ENCODE measurements at regions not wholly inside any gene's neighbourhood (a gene's known extent, or its start where the extent isn't known, plus 50 kb on each side); places are given as distances from the start of the nearest gene placed in this dataset.

DNA sequence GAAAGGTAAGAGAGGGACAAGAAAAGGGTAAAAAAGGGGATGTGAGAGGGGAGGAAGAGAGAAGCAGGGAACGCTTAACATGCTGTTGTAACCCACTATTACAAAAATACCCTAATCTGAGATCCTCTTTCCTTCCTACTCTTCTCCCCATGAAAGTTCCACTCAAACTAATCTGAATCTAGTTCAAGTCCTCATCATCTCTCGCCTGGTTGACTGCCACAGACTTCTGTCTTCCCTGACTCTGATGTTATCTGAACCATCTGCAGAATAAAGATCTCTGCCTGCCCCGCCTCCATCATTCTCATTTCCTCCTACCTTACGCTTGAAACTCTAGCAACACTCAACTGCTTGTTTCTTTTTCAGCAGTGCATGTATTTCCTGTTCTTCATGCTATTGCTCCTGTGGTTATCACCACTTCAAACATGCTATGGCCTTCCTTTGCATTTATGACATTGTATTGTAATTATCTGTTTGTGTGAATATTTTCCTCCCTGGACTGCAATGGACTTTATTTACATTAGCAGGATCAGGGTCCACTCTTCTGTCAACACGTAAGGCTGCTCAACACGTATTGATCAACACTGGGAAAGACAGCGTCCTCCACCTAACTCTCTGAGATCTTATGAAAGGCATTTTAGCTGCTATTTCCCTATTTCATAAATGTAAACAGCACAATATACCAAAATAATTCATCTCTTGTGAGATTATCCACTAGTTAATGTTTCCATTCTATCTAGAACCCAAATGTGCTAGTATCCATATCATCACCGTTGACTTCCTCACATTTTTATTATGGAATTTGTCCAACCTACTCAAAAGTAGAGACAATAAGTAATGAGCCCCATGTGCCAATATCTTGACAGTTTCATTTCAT is 215.5 kb upstream of the USP25 start:
- Mint-ChIP-seq H3K4me1 (ENCODE audit: low read depth) (peaks cover 29% of the 10 kb centered on the region), H3K9me3 (peaks cover 5% of the 10 kb centered on the region), H3K27me3 (ENCODE audit: low read depth) (no peaks in the 10 kb centered on the region), H3K36me3 (ENCODE audit: insufficient read depth) (no peaks in the 10 kb centered on the region), H3K4me3 (peak overlapping the region; percentile 56)
- ATAC-seq (peak; percentile 96 to 99), DNase-seq (peak; percentile 33)

DNA sequence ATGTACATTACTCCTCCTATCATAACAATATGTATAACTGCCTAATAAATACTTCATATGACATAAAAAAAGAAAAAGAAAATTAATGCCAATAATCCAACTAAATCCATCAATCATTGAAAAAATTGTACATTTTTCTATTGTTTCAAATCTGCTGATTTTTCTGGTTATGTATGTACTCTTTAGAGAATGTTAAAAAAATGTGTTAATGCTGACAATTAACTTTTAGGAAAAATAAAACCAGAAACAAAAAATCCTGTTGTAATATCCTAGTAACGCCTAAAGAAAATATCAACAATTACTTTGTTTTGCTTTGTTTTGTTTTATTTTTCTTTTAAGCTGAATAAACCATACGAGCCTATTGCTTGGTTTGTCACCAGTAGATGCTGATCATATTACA is 213.9 kb upstream of the USP25 start:
- H3K4me1 Mint-ChIP-seq (ENCODE audit: low read depth), result peaks cover 37% of the 10 kb centered on the region
- peaks cover 5% of the 10 kb centered on the region for H3K9me3 Mint-ChIP-seq
- DNase-seq (no peak), ATAC-seq (no peak)
- H3K27me3 Mint-ChIP-seq (ENCODE audit: low read depth), result no peaks in the 10 kb centered on the region
- H3K36me3 Mint-ChIP-seq (ENCODE audit: insufficient read depth), result no peaks in the 10 kb centered on the region
- no peak overlapping the region for H3K4me3 Mint-ChIP-seq

- DNase-seq (no peak), ATAC-seq (no peak)
- Mint-ChIP-seq H3K4me1 (ENCODE audit: low read depth) (peaks cover 39% of the 10 kb centered on the region), H3K27me3 (ENCODE audit: low read depth) (no peaks in the 10 kb centered on the region), H3K4me3 (no peak overlapping the region), H3K36me3 (ENCODE audit: insufficient read depth) (no peaks in the 10 kb centered on the region), H3K9me3 (peaks cover 5% of the 10 kb centered on the region)
Observed at GRCh38 chr21:15517394-15517793, 212.4 kb upstream of the USP25 start.

DNA sequence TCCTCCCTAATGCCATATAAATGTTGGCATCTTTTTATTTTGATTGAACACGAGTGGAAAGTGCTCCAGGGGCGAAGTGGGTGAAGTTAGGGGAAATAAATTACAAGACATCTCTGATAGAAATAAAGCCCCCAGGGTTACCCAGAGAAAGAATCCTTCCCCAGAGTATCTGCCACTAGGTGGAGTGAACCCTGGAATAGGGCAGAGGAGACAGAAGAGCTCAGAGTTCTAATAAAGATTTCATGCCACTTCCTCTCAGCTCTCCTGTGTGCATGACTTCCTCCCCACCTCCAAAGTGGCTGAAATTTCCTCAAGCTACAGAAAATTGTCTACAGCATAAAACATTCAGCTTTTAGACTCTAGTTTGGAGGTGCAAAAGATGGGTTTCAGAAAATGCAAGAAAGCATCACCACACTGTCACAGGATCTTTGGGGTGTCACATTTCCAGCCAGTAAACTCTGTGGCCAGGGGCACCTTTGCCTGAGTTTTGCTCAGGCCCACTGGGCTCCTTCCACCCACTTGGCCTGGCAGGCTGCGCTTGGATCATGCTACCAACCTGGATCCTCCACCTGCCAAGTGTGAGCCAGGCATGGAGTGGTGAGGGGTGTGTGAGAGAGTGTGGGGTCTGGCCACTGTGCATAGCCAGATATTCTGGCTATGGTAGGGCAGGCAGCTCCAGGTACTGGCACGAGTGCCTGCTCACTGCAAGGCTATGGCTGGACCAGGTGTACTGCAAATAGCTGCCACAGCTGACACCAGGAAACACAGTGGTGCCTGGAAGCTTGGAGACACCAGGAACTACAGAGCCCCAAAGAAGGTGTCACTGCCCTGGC is 208.8 kb upstream of the USP25 start:
- Mint-ChIP-seq H3K4me3 (no peak overlapping the region), H3K36me3 (ENCODE audit: insufficient read depth) (no peaks in the 10 kb centered on the region), H3K27me3 (ENCODE audit: low read depth) (no peaks in the 10 kb centered on the region), H3K9me3 (peaks cover 5% of the 10 kb centered on the region), H3K4me1 (ENCODE audit: low read depth) (peaks cover 30% of the 10 kb centered on the region)
- no peak for DNase-seq
- ATAC-seq, result no peak

DNA sequence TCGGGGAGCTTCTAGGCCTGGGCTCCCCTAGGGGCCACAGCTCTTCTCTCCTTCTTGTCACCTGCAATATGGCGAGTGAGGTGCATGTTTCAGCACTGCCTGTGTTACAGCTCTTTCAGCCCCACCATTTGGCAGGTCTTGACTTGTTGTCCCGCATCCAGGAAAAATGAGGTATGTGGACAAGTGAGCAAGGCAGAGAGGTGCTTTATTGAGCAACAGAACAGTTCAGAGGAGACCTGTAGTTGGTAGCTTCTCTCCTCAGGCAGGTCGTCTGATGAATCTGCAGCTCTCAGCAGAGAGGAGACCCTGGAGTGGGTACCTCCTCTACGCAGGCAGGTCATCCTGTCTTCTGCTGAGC is 208.2 kb upstream of the USP25 start:
- DNase-seq (no peak), ATAC-seq (no peak)
- H3K9me3 Mint-ChIP-seq, result peaks cover 5% of the 10 kb centered on the region
- peaks cover 35% of the 10 kb centered on the region for H3K4me1 Mint-ChIP-seq (ENCODE audit: low read depth)
- no peaks in the 10 kb centered on the region for H3K36me3 Mint-ChIP-seq (ENCODE audit: insufficient read depth)
- H3K27me3 Mint-ChIP-seq (ENCODE audit: low read depth), result no peaks in the 10 kb centered on the region
- H3K4me3 Mint-ChIP-seq, result no peak overlapping the region

- H3K36me3 Mint-ChIP-seq (ENCODE audit: insufficient read depth), result no peaks in the 10 kb centered on the region
- H3K27me3 Mint-ChIP-seq (ENCODE audit: low read depth), result no peaks in the 10 kb centered on the region
- H3K4me3 Mint-ChIP-seq, result no peak overlapping the region
- H3K4me1 Mint-ChIP-seq (ENCODE audit: low read depth), result peaks cover 40% of the 10 kb centered on the region
- no peak for ATAC-seq
- H3K9me3 Mint-ChIP-seq, result peaks cover 5% of the 10 kb centered on the region
- no peak for DNase-seq
Observed at GRCh38 chr21:15522148-15522547, 207.6 kb upstream of the USP25 start.

- peak in 1 of 2 donors; percentile 38 for ATAC-seq
- Mint-ChIP-seq H3K36me3 (ENCODE audit: insufficient read depth) (no peaks in the 10 kb centered on the region), H3K4me1 (ENCODE audit: low read depth) (peaks cover 40% of the 10 kb centered on the region), H3K9me3 (no peaks in the 10 kb centered on the region), H3K27me3 (ENCODE audit: low read depth) (no peaks in the 10 kb centered on the region), H3K4me3 (no peak overlapping the region)
- no peak for DNase-seq
Observed at GRCh38 chr21:15524855-15525254, 204.9 kb upstream of the USP25 start.

DNA sequence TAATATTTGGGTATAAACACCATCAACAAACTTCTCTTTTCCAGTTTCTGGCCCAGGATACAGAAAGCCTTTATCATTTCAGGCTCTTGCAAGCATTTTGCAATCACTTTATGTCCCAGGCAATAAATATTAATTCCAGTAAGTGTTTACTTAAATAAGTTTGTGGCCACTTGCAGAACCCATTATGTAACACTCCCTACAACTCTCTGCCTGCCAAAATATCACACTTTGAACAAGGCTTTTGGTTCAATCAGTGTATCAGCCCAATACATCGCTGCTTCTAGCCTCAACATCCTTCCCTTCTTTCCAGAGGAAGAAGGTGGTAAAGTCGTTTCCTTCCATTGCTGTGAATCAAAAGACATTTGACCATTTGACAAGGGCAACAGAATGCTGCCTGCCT is 203.0 kb upstream of the USP25 start:
- H3K27me3 Mint-ChIP-seq (ENCODE audit: low read depth), result no peaks in the 10 kb centered on the region

GRCh38 chr21:15528346-15528745 is 201.4 kb upstream of the USP25 start:
- DNase-seq (no peak), ATAC-seq (no peak)
- Mint-ChIP-seq H3K4me1 (ENCODE audit: low read depth) (peaks cover 25% of the 10 kb centered on the region), H3K4me3 (no peak overlapping the region), H3K36me3 (ENCODE audit: insufficient read depth) (no peaks in the 10 kb centered on the region), H3K27me3 (ENCODE audit: low read depth) (peaks cover 3% of the 10 kb centered on the region), H3K9me3 (no peaks in the 10 kb centered on the region)

More for the DNA sequence above, 203.0 kb upstream of the USP25 start:
- ATAC-seq, result no peak
- H3K9me3 Mint-ChIP-seq, result no peaks in the 10 kb centered on the region
- H3K4me1 Mint-ChIP-seq (ENCODE audit: low read depth), result peaks cover 27% of the 10 kb centered on the region
- no peaks in the 10 kb centered on the region for H3K36me3 Mint-ChIP-seq (ENCODE audit: insufficient read depth)
- no peak for DNase-seq
- no peak overlapping the region for H3K4me3 Mint-ChIP-seq

- no peak for DNase-seq
- Mint-ChIP-seq H3K9me3 (no peaks in the 10 kb centered on the region), H3K36me3 (ENCODE audit: insufficient read depth) (no peaks in the 10 kb centered on the region), H3K4me1 (ENCODE audit: low read depth) (peaks cover 8% of the 10 kb centered on the region), H3K27me3 (ENCODE audit: low read depth) (peaks cover 3% of the 10 kb centered on the region), H3K4me3 (no peak overlapping the region)
- no peak for ATAC-seq
Observed at GRCh38 chr21:15531986-15532385, 197.8 kb upstream of the USP25 start.

GRCh38 chr21:15533618-15534017 is 196.2 kb upstream of the USP25 start:
- DNase-seq, result no peak
- H3K36me3 Mint-ChIP-seq (ENCODE audit: insufficient read depth), result no peaks in the 10 kb centered on the region
- H3K27me3 Mint-ChIP-seq (ENCODE audit: low read depth), result peaks cover 9% of the 10 kb centered on the region

DNA sequence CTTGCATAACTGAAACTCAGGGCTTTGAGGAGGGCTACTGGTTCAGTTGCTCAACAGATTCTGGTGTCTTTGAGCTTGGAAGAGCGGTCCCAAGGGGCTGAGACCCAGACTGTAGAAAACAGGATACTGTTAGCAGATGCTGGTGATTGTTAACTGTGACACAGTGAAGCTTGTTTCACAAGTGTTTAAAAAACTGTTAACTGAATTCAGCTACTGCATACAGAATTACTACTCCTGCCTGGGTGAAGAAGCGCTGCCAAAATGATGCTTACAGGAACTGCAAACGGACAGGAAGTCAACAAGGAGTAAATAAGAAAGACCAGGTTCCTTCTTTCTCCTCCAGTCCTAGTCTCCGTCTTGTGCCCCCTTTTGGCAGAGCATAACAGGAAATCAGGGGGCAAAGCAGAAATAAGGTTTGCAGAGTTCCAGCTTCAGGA is 195.3 kb upstream of the USP25 start:
- no peak for DNase-seq
- peak overlapping the region; percentile 25 for H3K4me3 Mint-ChIP-seq
- no peaks in the 10 kb centered on the region for H3K9me3 Mint-ChIP-seq

More at GRCh38 chr21:15533618-15534017, 196.2 kb upstream of the USP25 start:
- H3K4me1 Mint-ChIP-seq (ENCODE audit: low read depth), result peaks cover 8% of the 10 kb centered on the region
- H3K4me3 Mint-ChIP-seq, result no peak overlapping the region
- ATAC-seq, result no peak
- H3K9me3 Mint-ChIP-seq, result no peaks in the 10 kb centered on the region

DNA sequence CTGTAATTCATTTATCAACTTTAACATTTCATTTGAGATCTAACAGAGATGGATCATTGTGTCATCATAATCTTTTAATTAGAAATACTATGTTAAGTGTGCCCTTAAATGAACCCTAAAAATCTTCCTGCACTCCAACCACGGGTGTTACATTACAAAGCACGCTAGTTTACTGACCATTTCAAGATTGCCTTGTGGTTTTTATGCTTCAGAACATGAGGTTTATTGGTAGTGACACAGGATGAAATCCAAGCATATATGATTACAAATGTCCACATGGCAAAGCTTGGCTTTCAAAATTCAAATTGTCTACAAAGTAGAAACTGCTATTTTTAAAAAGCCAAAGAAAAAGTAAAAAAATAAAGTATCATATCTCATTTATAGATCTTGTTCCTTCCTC is 190.4 kb upstream of the USP25 start:
- peaks cover 11% of the 10 kb centered on the region for H3K27me3 Mint-ChIP-seq (ENCODE audit: low read depth)
- no peaks in the 10 kb centered on the region for H3K9me3 Mint-ChIP-seq
- DNase-seq (no peak), ATAC-seq (no peak)
- no peak overlapping the region for H3K4me3 Mint-ChIP-seq
- no peaks in the 10 kb centered on the region for H3K36me3 Mint-ChIP-seq (ENCODE audit: insufficient read depth)
- peaks cover 4% of the 10 kb centered on the region for H3K4me1 Mint-ChIP-seq (ENCODE audit: low read depth)

More for the DNA sequence above, 195.3 kb upstream of the USP25 start:
- Mint-ChIP-seq H3K36me3 (ENCODE audit: insufficient read depth) (no peaks in the 10 kb centered on the region), H3K27me3 (ENCODE audit: low read depth) (peaks cover 14% of the 10 kb centered on the region), H3K4me1 (ENCODE audit: low read depth) (peaks cover 8% of the 10 kb centered on the region)
- ATAC-seq, result peak in 1 of 2 donors; percentile 14

DNA sequence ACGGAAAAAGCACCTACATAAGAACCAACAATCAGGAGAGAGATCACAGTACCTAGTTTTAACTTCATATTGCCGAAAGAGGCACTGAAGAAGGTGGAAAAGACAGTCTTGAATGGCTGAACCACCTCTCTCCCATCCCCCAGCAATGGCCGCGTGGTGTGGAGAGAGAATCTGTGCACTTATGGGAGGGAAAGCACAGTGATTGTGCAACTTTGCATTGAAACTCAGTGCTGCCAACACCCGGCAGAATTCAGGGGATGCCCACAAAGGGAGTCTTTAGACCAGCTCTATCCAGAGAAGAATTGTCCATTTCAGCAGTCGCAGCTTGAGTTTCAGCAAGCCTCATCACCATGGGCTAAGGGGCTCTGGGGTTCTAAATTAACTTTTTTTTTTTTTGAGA is 186.3 kb upstream of the USP25 start:
- H3K4me1 Mint-ChIP-seq (ENCODE audit: low read depth), result no peaks in the 10 kb centered on the region
- H3K27me3 Mint-ChIP-seq (ENCODE audit: low read depth), result peaks cover 6% of the 10 kb centered on the region
- ATAC-seq, result no peak
- H3K9me3 Mint-ChIP-seq, result no peaks in the 10 kb centered on the region
- no peaks in the 10 kb centered on the region for H3K36me3 Mint-ChIP-seq (ENCODE audit: insufficient read depth)
- DNase-seq, result no peak
- no peak overlapping the region for H3K4me3 Mint-ChIP-seq

DNA sequence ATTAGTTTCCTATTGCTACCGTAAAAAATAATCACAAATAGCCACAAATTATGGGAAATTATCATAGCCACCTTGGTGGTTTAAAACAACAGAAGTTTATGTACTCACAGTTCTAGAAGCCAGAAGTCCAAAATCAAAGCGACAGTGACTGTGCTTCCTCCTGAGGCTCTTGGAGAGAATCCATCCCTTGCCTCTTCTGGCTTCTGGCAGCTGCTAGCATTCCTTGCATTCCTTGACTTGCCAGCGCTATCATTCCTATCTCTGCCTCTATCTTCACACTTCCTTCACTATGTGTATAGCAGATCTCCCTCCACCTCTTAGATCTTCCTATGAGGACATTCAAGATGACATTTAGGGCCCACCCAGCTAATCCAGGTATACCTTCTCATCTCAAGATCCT is 180.1 kb upstream of the USP25 start:
- DNase-seq (no peak), ATAC-seq (no peak)
- no peak overlapping the region for H3K4me3 Mint-ChIP-seq
- no peaks in the 10 kb centered on the region for H3K27me3 Mint-ChIP-seq (ENCODE audit: low read depth)
- H3K36me3 Mint-ChIP-seq (ENCODE audit: insufficient read depth), result no peaks in the 10 kb centered on the region
- H3K4me1 Mint-ChIP-seq (ENCODE audit: low read depth), result peaks cover 12% of the 10 kb centered on the region
- H3K9me3 Mint-ChIP-seq, result no peaks in the 10 kb centered on the region

All from activated T-cell treated with anti-CD3 and anti-CD28 coated beads, Interleukin-2, amount 50 U/mL, for 4 hours (primary cell).